ENCODE measurements at regions not wholly inside any gene's neighbourhood (a gene's known extent, or its start where the extent isn't known, plus 50 kb on each side); places are given as distances from the start of the nearest gene placed in this dataset.
"Not testable (repeated sequence)": the region's sequence is repeated elsewhere in the genome, so short reads cannot be mapped to it uniquely, and the experiment has no call there.

DNA sequence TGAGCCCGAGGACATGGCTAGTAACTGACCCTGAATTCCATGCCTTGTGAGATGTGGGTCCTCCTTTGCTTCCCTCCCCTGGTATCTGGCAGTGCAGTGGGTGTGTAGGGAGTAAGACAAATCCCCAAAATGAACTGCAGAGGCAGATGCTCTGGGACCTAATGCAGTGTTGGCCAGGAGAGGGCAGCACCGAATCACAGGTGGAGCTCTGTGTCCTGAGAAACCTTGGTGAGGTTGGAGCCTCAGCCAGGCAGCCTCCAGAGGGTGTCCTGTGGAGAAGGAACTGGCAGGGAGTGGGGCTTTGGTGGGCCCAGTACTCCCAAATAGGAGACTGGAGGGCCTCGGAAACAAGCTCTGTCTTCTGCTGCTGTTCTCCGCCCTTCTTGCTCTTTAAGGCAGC is 209.9 kb downstream of the CCNG2 start:
- TF ChIP-seq, protein P1, sequence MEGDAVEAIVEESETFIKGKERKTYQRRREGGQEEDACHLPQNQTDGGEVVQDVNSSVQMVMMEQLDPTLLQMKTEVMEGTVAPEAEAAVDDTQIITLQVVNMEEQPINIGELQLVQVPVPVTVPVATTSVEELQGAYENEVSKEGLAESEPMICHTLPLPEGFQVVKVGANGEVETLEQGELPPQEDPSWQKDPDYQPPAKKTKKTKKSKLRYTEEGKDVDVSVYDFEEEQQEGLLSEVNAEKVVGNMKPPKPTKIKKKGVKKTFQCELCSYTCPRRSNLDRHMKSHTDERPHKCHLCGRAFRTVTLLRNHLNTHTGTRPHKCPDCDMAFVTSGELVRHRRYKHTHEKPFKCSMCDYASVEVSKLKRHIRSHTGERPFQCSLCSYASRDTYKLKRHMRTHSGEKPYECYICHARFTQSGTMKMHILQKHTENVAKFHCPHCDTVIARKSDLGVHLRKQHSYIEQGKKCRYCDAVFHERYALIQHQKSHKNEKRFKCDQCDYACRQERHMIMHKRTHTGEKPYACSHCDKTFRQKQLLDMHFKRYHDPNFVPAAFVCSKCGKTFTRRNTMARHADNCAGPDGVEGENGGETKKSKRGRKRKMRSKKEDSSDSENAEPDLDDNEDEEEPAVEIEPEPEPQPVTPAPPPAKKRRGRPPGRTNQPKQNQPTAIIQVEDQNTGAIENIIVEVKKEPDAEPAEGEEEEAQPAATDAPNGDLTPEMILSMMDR (IDR thresholded peaks at IDR 0.05; ENCODE audit: low read depth, low read length, missing input control): not testable (repeated sequence)
- not testable (repeated sequence) for TF ChIP-seq NR2F2 (IDR thresholded peaks at IDR 0.05)
